H1 (cell line): ENCODE measurements at regions not wholly inside any gene's neighbourhood (a gene's known extent, or its start where the extent isn't known, plus 50 kb on each side); places are given as distances from the start of the nearest gene placed in this dataset.
A peak's percentile ranks its signal among the peaks of the same experiment; 100 is the strongest.

Source experiments
- CTCF ChIA-PET: fragments of 300-600 bp; sonication (Branson Sonifier 250); formaldehyde crosslinking; loops from one replicate; lab custom pipeline; 2021; ENCODE audit not compliant: partially characterized antibody; lab: Charles Lee
- POLR2A ChIA-PET: fragments of 300-600 bp; sonication (Branson Sonifier 250); formaldehyde crosslinking; loops from one replicate; lab custom pipeline; 2021; ENCODE audit warnings: inconsistent platforms; ENCODE audit not compliant: partially characterized antibody; lab: Charles Lee
- DNase-seq, 2 experiments: peaks; one replicate each; pipeline versions ENCODE4 v3.0.0 to v3.0.0-alpha.2; 2010 to 2022; ENCODE audit warnings: low spot score in 2 of 2, low read depth in 1 of 2, mixed read lengths in 1 of 2
- FAIRE-seq: peaks from 2 replicates; lab custom pipeline; 2011; peaks lifted over from hg19 to GRCh38; lab: Jason Lieb, UNC
- H2AFZ ChIP-seq: 2 replicates; pipeline ENCODE4 v1.8.1; 2012; ENCODE audit warnings: low read length, inconsistent platforms
- H2AK5ac ChIP-seq: 2 replicates; pipeline ENCODE4 v1.6.1; 2013; ENCODE audit warnings: low read depth, low read length
- H2BK120ac ChIP-seq: replicated peaks from 2 replicates; pipeline ENCODE3; 2013; ENCODE audit warnings: low read depth, low read length, inconsistent platforms
- H2BK12ac ChIP-seq: 2 replicates; pipeline ENCODE4 v1.6.1; 2013; ENCODE audit warnings: low read depth, low read length
- H2BK15ac ChIP-seq: 2 replicates; pipeline ENCODE4 v1.6.1; 2013; ENCODE audit warnings: low read length
- H2BK20ac ChIP-seq: 2 replicates; pipeline ENCODE4 v1.6.1; 2013; ENCODE audit warnings: low read length
- H2BK5ac ChIP-seq: 2 replicates; pipeline ENCODE4 v1.6.1; 2013; ENCODE audit warnings: low read depth, low read length
- H3K14ac ChIP-seq: 2 replicates; pipeline ENCODE4 v1.6.1; 2013; ENCODE audit warnings: inconsistent platforms; ENCODE audit not compliant: insufficient read length
- H3K18ac ChIP-seq: 2 replicates; pipeline ENCODE4 v1.6.1; 2013; ENCODE audit warnings: low read length; ENCODE audit errors: extremely low read depth
- H3K23ac ChIP-seq: 2 replicates; pipeline ENCODE4 v1.6.1; 2013; ENCODE audit warnings: inconsistent platforms; ENCODE audit not compliant: insufficient read length
- H3K23me2 ChIP-seq: 2 replicates; pipeline ENCODE4 v1.6.1; 2013; ENCODE audit warnings: low read depth, low read length
- H3K27ac ChIP-seq: 2 replicates; pipeline ENCODE4 v1.6.1; 2011; ENCODE audit warnings: low read depth, low read length, inconsistent platforms
- H3K27me3 ChIP-seq, 4 experiments: replicated peaks in 1 of 4; 1 replicate in 1 of 4; 2 replicates in 3 of 4; pipeline versions ENCODE4 v1.6.1 to v1.8.1; 2011 to 2013; ENCODE audit warnings: low read length in 3 of 4, mild to moderate bottlenecking in 3 of 4, inconsistent platforms in 2 of 4, mixed read lengths in 2 of 4, moderate library complexity in 1 of 4; ENCODE audit not compliant: control insufficient read depth in 3 of 4, insufficient read depth in 3 of 4; ENCODE audit errors: extremely low read depth in 1 of 4
- H3K36me3 ChIP-seq, 4 experiments: 2 replicates each; pipeline versions ENCODE4 v1.6.1 to v1.8.1; 2011 to 2013; ENCODE audit warnings: mild to moderate bottlenecking in 4 of 4, low read length in 3 of 4, moderate library complexity in 2 of 4, control low read depth in 1 of 4, inconsistent platforms in 1 of 4; ENCODE audit not compliant: insufficient read depth in 4 of 4, control insufficient read depth in 2 of 4
- H3K4ac ChIP-seq: replicated peaks from 2 replicates; pipeline ENCODE3; 2013; ENCODE audit warnings: low read length, low read depth, mixed read lengths, inconsistent platforms; ENCODE audit not compliant: insufficient read length
- H3K4me1 ChIP-seq, 4 experiments: replicated peaks in 1 of 4; 1 replicate in 1 of 4; 2 replicates in 3 of 4; pipeline versions ENCODE4 v1.6.1 to v1.8.1; 2011 to 2013; ENCODE audit warnings: low read length in 3 of 4, inconsistent platforms in 2 of 4, mixed read lengths in 1 of 4; ENCODE audit not compliant: insufficient read depth in 4 of 4, control insufficient read depth in 3 of 4
- H3K4me2 ChIP-seq, 2 experiments: 2 replicates each; pipeline versions ENCODE4 v1.6.1 to v1.8.1; 2011 to 2013; ENCODE audit warnings: low read depth in 2 of 2, low read length in 2 of 2, control low read depth in 1 of 2, inconsistent platforms in 1 of 2, mild to moderate bottlenecking in 1 of 2; ENCODE audit not compliant: insufficient read depth in 1 of 2
- H3K4me3 ChIP-seq, 4 experiments: fragments of 200-600, 300-600 bp in 1 of 4; sonication (generic), shearing (Covaris generic), sonication (Bioruptor Twin) in 1 of 4; 2 replicates each; pipeline versions ENCODE4 v1.5.1 to v1.8.1; 2011 to 2016; ENCODE audit warnings: low read length in 4 of 4, low read depth in 3 of 4, control low read depth in 2 of 4, inconsistent platforms in 2 of 4, mild to moderate bottlenecking in 2 of 4, mixed read lengths in 1 of 4, moderate library complexity in 1 of 4; ENCODE audit not compliant: insufficient read depth in 2 of 4; ENCODE audit errors: extremely low read depth in 1 of 4
- H3K56ac ChIP-seq: replicated peaks from 2 replicates; pipeline ENCODE3; 2013; ENCODE audit warnings: low read depth, mild to moderate bottlenecking, mixed read lengths, low read length, inconsistent platforms; ENCODE audit not compliant: insufficient read length
- H3K79me1 ChIP-seq: 2 replicates; pipeline ENCODE4 v1.6.1; 2013; ENCODE audit warnings: low read depth, low read length, control low read depth
- H3K79me2 ChIP-seq, 2 experiments: 2 replicates each; pipeline versions ENCODE4 v1.6.1 to v1.8.1; 2012 to 2013; ENCODE audit warnings: low read length in 2 of 2, mild to moderate bottlenecking in 2 of 2, inconsistent platforms in 1 of 2; ENCODE audit not compliant: insufficient read depth in 2 of 2, control insufficient read depth in 1 of 2
- H3K9ac ChIP-seq, 4 experiments: replicated peaks in 1 of 4; 1 replicate in 1 of 4; 2 replicates in 3 of 4; pipeline versions ENCODE4 v1.6.1 to v1.8.1; 2011 to 2013; ENCODE audit warnings: low read depth in 3 of 4, low read length in 3 of 4, control low read depth in 2 of 4, mild to moderate bottlenecking in 2 of 4, moderate library complexity in 2 of 4, inconsistent platforms in 1 of 4; ENCODE audit errors: extremely low read depth in 1 of 4
- H3K9me3 ChIP-seq, 2 experiments: 2 replicates each; pipeline versions ENCODE4 v1.6.1 to v1.8.1; 2012 to 2013; ENCODE audit warnings: mild to moderate bottlenecking in 2 of 2, moderate library complexity in 2 of 2, control low read depth in 1 of 2, inconsistent platforms in 1 of 2, low read depth in 1 of 2, low read length in 1 of 2, mixed read lengths in 1 of 2; ENCODE audit not compliant: insufficient read depth in 2 of 2
- H4K20me1 ChIP-seq, 2 experiments: replicated peaks in 1 of 2; 2 replicates each; pipeline versions ENCODE3 to v1.8.1; 2011 to 2013; ENCODE audit warnings: inconsistent platforms in 2 of 2, low read length in 2 of 2, mild to moderate bottlenecking in 1 of 2; ENCODE audit not compliant: insufficient read depth in 2 of 2, control insufficient read depth in 1 of 2
- H4K5ac ChIP-seq: 2 replicates; pipeline ENCODE4 v1.6.1; 2013; ENCODE audit warnings: low read length, low read depth, mixed read lengths, inconsistent platforms; ENCODE audit not compliant: insufficient read length
- H4K8ac ChIP-seq: 2 replicates; pipeline ENCODE4 v1.8.0; 2013; ENCODE audit warnings: mild to moderate bottlenecking, moderate library complexity, low read length, inconsistent platforms; ENCODE audit not compliant: insufficient read depth; ENCODE audit errors: extremely low read depth
- H4K91ac ChIP-seq: replicated peaks from 2 replicates; pipeline ENCODE3; 2013; ENCODE audit warnings: low read length, mixed read lengths, inconsistent platforms; ENCODE audit not compliant: insufficient read length
- ATF3 ChIP-seq: IDR thresholded peaks from 2 replicates; pipeline ENCODE4 v1.6.1; 2011; ENCODE audit warnings: low read depth, mild to moderate bottlenecking, low read length; ENCODE audit not compliant: insufficient read depth
- BCL11A ChIP-seq, 2 experiments: IDR thresholded peaks; one replicate each; pipeline ENCODE4 v1.6.1; 2011; ENCODE audit warnings: low read depth in 2 of 2, low read length in 2 of 2, mild to moderate bottlenecking in 2 of 2
- BRCA1 ChIP-seq: IDR thresholded peaks from 2 replicates; pipeline ENCODE4 v1.6.1; 2012; ENCODE audit warnings: low read depth, low read length, improper control_type of control experiment
- CREB1 ChIP-seq: IDR thresholded peaks from 2 replicates; pipeline ENCODE4 v1.6.1; 2012; ENCODE audit warnings: inconsistent platforms
- EGR1 ChIP-seq: IDR thresholded peaks from 2 replicates; pipeline ENCODE4 v1.6.1; 2011; ENCODE audit warnings: low read depth, low read length, borderline replicate concordance
- HDAC6 ChIP-seq: IDR thresholded peaks from one replicate; pipeline ENCODE4 v1.7.1; 2012; ENCODE audit warnings: low read depth, mild to moderate bottlenecking, inconsistent platforms, low read length, moderate library complexity
- MAX ChIP-seq: IDR thresholded peaks from 2 replicates; pipeline ENCODE4 v1.6.1; 2012; ENCODE audit warnings: inconsistent platforms
- NRF1 ChIP-seq: IDR thresholded peaks from 2 replicates; pipeline ENCODE4 v1.6.1; 2011; ENCODE audit warnings: mild to moderate bottlenecking, low read depth, low read length, improper control_type of control experiment
- PHF8 ChIP-seq: fragments of 200-600 bp; sonication (generic); conservative IDR thresholded peaks from 2 replicates; pipeline ENCODE4 v1.7.1; 2012; ENCODE audit warnings: low read depth, mild to moderate bottlenecking, inconsistent platforms, low read length, moderate library complexity
- POLR2A ChIP-seq, 2 experiments: IDR thresholded peaks; 1 replicate in 1 of 2; 2 replicates in 1 of 2; pipeline ENCODE4 v1.6.1; 2011; ENCODE audit warnings: low read depth in 2 of 2, low read length in 2 of 2, mild to moderate bottlenecking in 2 of 2; ENCODE audit errors: control extremely low read depth in 1 of 2
- POLR2AphosphoS5 ChIP-seq: IDR thresholded peaks from 2 replicates; pipeline ENCODE4 v1.6.1; 2011; ENCODE audit warnings: low read depth, low read length
- POU5F1 ChIP-seq: IDR thresholded peaks from 2 replicates; pipeline ENCODE4 v1.6.1; 2011; ENCODE audit warnings: low read depth, mild to moderate bottlenecking, low read length, moderate library complexity
- RBBP5 ChIP-seq: IDR thresholded peaks from 2 replicates; pipeline ENCODE4 v1.7.1; 2012; ENCODE audit warnings: low read depth, mild to moderate bottlenecking, inconsistent platforms, low read length, moderate library complexity, borderline replicate concordance
- RFX5 ChIP-seq: IDR thresholded peaks from 2 replicates; pipeline ENCODE4 v1.6.1; 2011; ENCODE audit warnings: low read depth, low read length, improper control_type of control experiment, borderline replicate concordance
- SP4 ChIP-seq: IDR thresholded peaks from 2 replicates; pipeline ENCODE4 v1.6.1; 2012; ENCODE audit warnings: low read length, inconsistent platforms
- TCF12 ChIP-seq: IDR thresholded peaks from 2 replicates; pipeline ENCODE4 v1.6.1; 2011; ENCODE audit warnings: low read depth, mild to moderate bottlenecking, low read length
- WGBS, 2 experiments: shearing (Covaris generic) in 1 of 2; methylation state at CpG; one replicate each; pipeline versions ENCODE4 v1.1.6 to v1.1.7; 2013 to 2015; ENCODE audit warnings: low lambda C conversion rate in 2 of 2, mixed read lengths in 2 of 2, inconsistent platforms in 1 of 2, low coverage in 1 of 2, missing lambda C conversion rate in 1 of 2; ENCODE audit not compliant: insufficient replicate concordance in 2 of 2, insufficient coverage in 1 of 2, insufficient read length in 1 of 2; ENCODE audit errors: extremely low coverage in 1 of 2, missing lambda C conversion rate in 1 of 2; 5-methylcytosine and 5-hydroxymethylcytosine counted together

GRCh38 chr9:1453636-1454035 lies 403.5 kb downstream of the DMRT2 start:
- CTCF ChIA-PET: no interaction called here
- H2BK15ac ChIP-seq: no peak overlapping the region
- no peak overlapping the region for H4K91ac ChIP-seq
- no peak overlapping the region for H2BK120ac ChIP-seq
- no peak overlapping the region for H3K9ac ChIP-seq
- no peak overlapping the region for H3K4ac ChIP-seq
- no peak overlapping the region for H3K27ac ChIP-seq
- H3K79me1 ChIP-seq: no peaks in the 10 kb centered on the region
- no peak overlapping the region for H2BK5ac ChIP-seq
- no peak overlapping the region for H3K18ac ChIP-seq
- peaks cover 53 to 61% of the 10 kb centered on the region in 2 experiments for H3K9me3 ChIP-seq
- no peak overlapping the region for H3K4me3 ChIP-seq
- no peaks in the 10 kb centered on the region for H3K79me2 ChIP-seq
- H2BK20ac ChIP-seq: no peak overlapping the region
- no peak overlapping the region for H2AFZ ChIP-seq
- WGBS, 2 experiments: 77% methylated on average over 4 of the region's 4 CpGs; no CpG with 5 or more reads in 1 of the 2 experiments
- H3K36me3 ChIP-seq: no peaks in the 10 kb centered on the region
- DNase-seq (peak in 1 of 2 experiments; percentile 46), FAIRE-seq (no peak)
- H3K14ac ChIP-seq: no peak overlapping the region
- H3K4me1 ChIP-seq: no peaks in the 10 kb centered on the region
- H4K5ac ChIP-seq: no peak overlapping the region
- H3K27me3 ChIP-seq: no peaks in the 10 kb centered on the region
- POLR2A ChIA-PET: no interaction called here
- H3K23ac ChIP-seq: no peak overlapping the region
- no peak overlapping the region for H2AK5ac ChIP-seq
- H3K4me2 ChIP-seq: no peak overlapping the region
- H4K20me1 ChIP-seq: no peaks in the 10 kb centered on the region
- H3K23me2 ChIP-seq: no peaks in the 10 kb centered on the region
- H2BK12ac ChIP-seq: no peak overlapping the region
- H4K8ac ChIP-seq: no peak overlapping the region
- no peak overlapping the region for H3K56ac ChIP-seq
- TF ChIP-seq CREB1 (no peak), BRCA1 (no peak), PHF8 (no peak), NRF1 (no peak), MAX (no peak), ATF3 (no peak), TCF12 (no peak), RBBP5 (no peak), SP4 (no peak), RFX5 (no peak), HDAC6 (no peak), POU5F1 (no peak), EGR1 (no peak), POLR2AphosphoS5 (no peak), BCL11A (IDR thresholded peaks at IDR 0.05; ENCODE audit: low read depth in 2 of 2, low read length in 2 of 2) (no peak), POLR2A (IDR thresholded peaks at IDR 0.05; ENCODE audit: control extremely low read depth in 1 of 2, low read depth in 2 of 2, low read length in 2 of 2) (no peak)
